GM10266 (cell line): ENCODE measurements at regions not wholly inside any gene's neighbourhood (a gene's known extent, or its start where the extent isn't known, plus 50 kb on each side); places are given as distances from the start of the nearest gene placed in this dataset.

Experiments
- DNase-seq: peaks from one replicate; pipeline ENCODE4 v3.0.0; 2012; ENCODE audit errors: extremely low spot score
- TF ChIP-seq, protein P1 (sequence below): IDR thresholded peaks from 2 replicates; pipeline ENCODE4 v1.5.1; 2012; ENCODE audit warnings: mild to moderate bottlenecking, low read depth; ENCODE audit not compliant: control insufficient read depth, insufficient read depth; ENCODE audit errors: missing control alignments

- DNase-seq = no peak
- TF ChIP-seq, protein P1, sequence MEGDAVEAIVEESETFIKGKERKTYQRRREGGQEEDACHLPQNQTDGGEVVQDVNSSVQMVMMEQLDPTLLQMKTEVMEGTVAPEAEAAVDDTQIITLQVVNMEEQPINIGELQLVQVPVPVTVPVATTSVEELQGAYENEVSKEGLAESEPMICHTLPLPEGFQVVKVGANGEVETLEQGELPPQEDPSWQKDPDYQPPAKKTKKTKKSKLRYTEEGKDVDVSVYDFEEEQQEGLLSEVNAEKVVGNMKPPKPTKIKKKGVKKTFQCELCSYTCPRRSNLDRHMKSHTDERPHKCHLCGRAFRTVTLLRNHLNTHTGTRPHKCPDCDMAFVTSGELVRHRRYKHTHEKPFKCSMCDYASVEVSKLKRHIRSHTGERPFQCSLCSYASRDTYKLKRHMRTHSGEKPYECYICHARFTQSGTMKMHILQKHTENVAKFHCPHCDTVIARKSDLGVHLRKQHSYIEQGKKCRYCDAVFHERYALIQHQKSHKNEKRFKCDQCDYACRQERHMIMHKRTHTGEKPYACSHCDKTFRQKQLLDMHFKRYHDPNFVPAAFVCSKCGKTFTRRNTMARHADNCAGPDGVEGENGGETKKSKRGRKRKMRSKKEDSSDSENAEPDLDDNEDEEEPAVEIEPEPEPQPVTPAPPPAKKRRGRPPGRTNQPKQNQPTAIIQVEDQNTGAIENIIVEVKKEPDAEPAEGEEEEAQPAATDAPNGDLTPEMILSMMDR = no peak
Measured at GRCh38 chr1:194167956-194168640, 981.7 kb upstream of the B3GALT2 start.

GRCh38 chr1:194164755-194165154, 978.3 kb upstream of the B3GALT2 start:
- no peak for DNase-seq
- TF ChIP-seq, protein P1 = no peak

DNA sequence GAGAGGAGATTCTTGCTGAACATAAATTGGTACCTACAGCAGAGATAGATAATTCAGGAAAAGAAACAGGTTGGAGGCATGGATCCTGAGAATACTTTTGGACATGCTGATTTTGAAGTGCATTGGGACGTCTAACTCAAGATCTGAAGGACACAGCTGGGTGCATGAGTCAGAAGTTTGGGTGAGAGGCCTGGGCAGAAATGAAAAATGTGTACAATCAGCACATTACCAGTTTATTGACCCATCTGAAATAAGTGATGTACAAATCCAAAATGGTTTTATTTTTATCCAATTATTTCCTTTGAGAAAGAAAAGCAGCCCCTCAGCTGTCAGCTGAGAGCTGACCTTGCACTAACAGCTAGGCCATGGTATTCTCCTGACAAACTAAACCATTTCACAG, 975.2 kb upstream of the B3GALT2 start:
- DNase-seq = no peak
- TF ChIP-seq, protein P1 = no peak

GRCh38 chr1:194159941-194160340, 973.5 kb upstream of the B3GALT2 start:
- TF ChIP-seq, protein P1 = no peak
- no peak for DNase-seq

DNA sequence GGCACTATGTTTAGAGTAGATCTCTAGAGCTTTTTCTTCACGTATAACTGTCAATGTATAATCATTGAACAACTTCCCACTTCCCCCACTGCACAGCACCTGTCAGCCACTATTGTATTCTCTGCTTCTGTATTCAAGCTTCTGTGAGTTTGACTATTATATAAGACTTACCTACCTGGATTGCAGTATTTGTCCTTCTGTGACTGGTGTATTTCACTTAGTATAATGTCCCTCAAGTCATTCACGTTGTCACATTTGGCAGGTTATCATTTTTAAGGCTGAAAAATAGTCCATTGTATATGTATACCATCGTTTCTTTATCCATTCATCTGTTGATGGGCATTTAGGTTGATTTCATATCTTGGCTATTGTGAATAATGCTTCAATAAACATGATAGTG, 969.5 kb upstream of the B3GALT2 start:
- TF ChIP-seq, protein P1 = no peak
- no peak for DNase-seq

DNA sequence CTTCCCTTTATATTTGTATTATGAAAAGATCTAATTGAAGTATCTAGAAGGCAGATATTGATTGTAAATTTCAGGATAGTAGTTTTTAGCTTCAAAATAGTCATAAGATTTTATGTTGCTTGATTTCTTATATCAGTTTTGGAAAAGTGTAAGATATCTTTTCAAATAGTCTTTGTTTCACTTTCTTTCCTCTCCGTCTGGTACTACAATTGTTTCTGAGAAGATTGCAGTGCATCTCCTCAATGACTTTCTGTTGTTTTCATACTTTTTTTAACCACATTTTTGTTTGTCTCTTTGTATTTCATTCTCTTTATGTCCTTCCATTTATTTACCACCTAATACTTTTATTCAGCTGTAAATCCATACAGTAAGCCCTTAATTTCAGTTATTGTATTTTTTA, 964.6 kb upstream of the B3GALT2 start:
- TF ChIP-seq, protein P1 = no peak
- DNase-seq = no peak

- DNase-seq = no peak
- TF ChIP-seq, protein P1 = no peak
Measured at GRCh38 chr1:194150242-194150641, 963.8 kb upstream of the B3GALT2 start.
